Mesenchymal stem cell (in vitro differentiated cells and primary cell): ENCODE measurements at regions not wholly inside any gene's neighbourhood (a gene's known extent, or its start where the extent isn't known, plus 50 kb on each side); places are given as distances from the start of the nearest gene placed in this dataset.

ENCODE experiments used
- DNase-seq: peaks from one replicate; pipeline ENCODE4 v3.0.0-alpha.2; 2013
- H2AFZ ChIP-seq: one replicate; pipeline ENCODE4 v1.6.1; 2013; ENCODE audit warnings: low read depth, mild to moderate bottlenecking, control low read depth, inconsistent platforms, low read length, moderate library complexity
- H2AK5ac ChIP-seq: 2 replicates; pipeline ENCODE4 v1.6.1; 2013; ENCODE audit warnings: low read length, moderate library complexity, mild to moderate bottlenecking, inconsistent platforms; ENCODE audit not compliant: severe bottlenecking
- H2BK120ac ChIP-seq: one replicate; pipeline ENCODE4 v1.6.1; 2013; ENCODE audit warnings: low read depth, mild to moderate bottlenecking, inconsistent platforms, low read length, moderate library complexity
- H2BK12ac ChIP-seq, 2 experiments: one replicate each; pipeline ENCODE4 v1.6.1; 2013; ENCODE audit warnings: inconsistent platforms in 2 of 2, low read length in 2 of 2, mild to moderate bottlenecking in 2 of 2, moderate library complexity in 2 of 2, control low read depth in 1 of 2
- H2BK15ac ChIP-seq: one replicate; pipeline ENCODE4 v1.6.1; 2013; ENCODE audit warnings: mild to moderate bottlenecking, low read depth, inconsistent platforms; ENCODE audit not compliant: poor library complexity, severe bottlenecking
- H2BK5ac ChIP-seq: 2 replicates; pipeline ENCODE4 v1.6.1; 2013; ENCODE audit warnings: low read depth, mild to moderate bottlenecking, low read length, control low read depth, inconsistent platforms; ENCODE audit not compliant: poor library complexity, severe bottlenecking
- H3K14ac ChIP-seq, 2 experiments: one replicate each; pipeline ENCODE4 v1.6.1; 2013; ENCODE audit warnings: inconsistent platforms in 2 of 2, low read length in 2 of 2, control low read depth in 1 of 2, mild to moderate bottlenecking in 1 of 2, moderate library complexity in 1 of 2
- H3K18ac ChIP-seq, 2 experiments: one replicate each; pipeline ENCODE4 v1.6.1; 2013; ENCODE audit warnings: inconsistent platforms in 2 of 2, low read length in 2 of 2, control low read depth in 1 of 2, low read depth in 1 of 2, mild to moderate bottlenecking in 1 of 2
- H3K23ac ChIP-seq, 2 experiments: one replicate each; pipeline ENCODE4 v1.6.1; 2013; ENCODE audit warnings: inconsistent platforms in 2 of 2, low read length in 2 of 2, mild to moderate bottlenecking in 2 of 2, moderate library complexity in 2 of 2, control low read depth in 1 of 2
- H3K27ac ChIP-seq: 2 replicates; pipeline ENCODE4 v1.5.1; 2013; ENCODE audit warnings: mild to moderate bottlenecking, moderate library complexity, low read length, control low read depth, inconsistent platforms; ENCODE audit not compliant: poor library complexity, severe bottlenecking
- H3K27me3 ChIP-seq, 2 experiments: 2 replicates each; pipeline versions ENCODE4 v1.6.1 to v1.7.0; 2013; ENCODE audit warnings: low read length in 2 of 2, mild to moderate bottlenecking in 2 of 2, moderate library complexity in 2 of 2, control low read depth in 1 of 2, inconsistent platforms in 1 of 2; ENCODE audit not compliant: control insufficient read depth in 1 of 2, insufficient read depth in 1 of 2
- H3K36me3 ChIP-seq, 2 experiments: 2 replicates each; pipeline versions ENCODE4 v1.6.1 to v1.7.0; 2013; ENCODE audit warnings: low read length in 2 of 2, control low read depth in 1 of 2, inconsistent platforms in 1 of 2, low read depth in 1 of 2, mild to moderate bottlenecking in 1 of 2; ENCODE audit not compliant: insufficient read depth in 2 of 2, control insufficient read depth in 1 of 2
- H3K4ac ChIP-seq, 2 experiments: one replicate each; pipeline ENCODE4 v1.6.1; 2013; ENCODE audit warnings: inconsistent platforms in 2 of 2, low read length in 2 of 2, mild to moderate bottlenecking in 2 of 2, moderate library complexity in 2 of 2, control low read depth in 1 of 2, low read depth in 1 of 2
- H3K4me1 ChIP-seq: 2 replicates; pipeline ENCODE4 v1.6.1; 2013; ENCODE audit warnings: low read depth, low read length, control low read depth; ENCODE audit not compliant: control insufficient read depth, insufficient read depth
- H3K4me2 ChIP-seq: 2 replicates; pipeline ENCODE4 v1.6.1; 2013; ENCODE audit warnings: low read length, mild to moderate bottlenecking, inconsistent platforms; ENCODE audit not compliant: poor library complexity, severe bottlenecking
- H3K4me3 ChIP-seq, 2 experiments: 2 replicates each; pipeline versions ENCODE4 v1.5.1 to v1.7.0; 2013; ENCODE audit warnings: low read length in 2 of 2, mild to moderate bottlenecking in 2 of 2, control low read depth in 1 of 2, low read depth in 1 of 2; ENCODE audit not compliant: insufficient read depth in 1 of 2
- H3K79me1 ChIP-seq: replicated peaks from 2 replicates; pipeline ENCODE4 v1.6.1; 2013; ENCODE audit warnings: mild to moderate bottlenecking, control low read depth, low read length, inconsistent platforms; ENCODE audit not compliant: poor library complexity, severe bottlenecking
- H3K9ac ChIP-seq: 2 replicates; pipeline ENCODE4 v1.7.0; 2013; ENCODE audit warnings: mild to moderate bottlenecking, low read length, moderate library complexity
- H3K9me3 ChIP-seq: 2 replicates; pipeline ENCODE4 v1.7.0; 2013; ENCODE audit warnings: mild to moderate bottlenecking, low read length; ENCODE audit not compliant: control insufficient read depth
- H4K8ac ChIP-seq: one replicate; pipeline ENCODE4 v1.6.1; 2013; ENCODE audit warnings: inconsistent platforms, mild to moderate bottlenecking, low read length, moderate library complexity
- H4K91ac ChIP-seq: one replicate; pipeline ENCODE4 v1.6.1; 2013; ENCODE audit warnings: mild to moderate bottlenecking, low read length, inconsistent platforms
- WGBS: methylation state at CpG from one replicate; pipeline ENCODE4 v1.1.7; 2013; ENCODE audit warnings: mixed read lengths; 5-methylcytosine and 5-hydroxymethylcytosine counted together

- H2AK5ac ChIP-seq: no peak overlapping the region
- no peaks in the 10 kb centered on the region for H3K79me1 ChIP-seq
- WGBS: 78% methylated on average over 13 of the region's 13 CpGs
Observed at GRCh38 chr2:240347373-240347940, 88.0 kb upstream of the GPC1 start.

GRCh38 chr2:240347949-240348500 is 87.4 kb upstream of the GPC1 start:
- no peak overlapping the region for H4K8ac ChIP-seq
- H3K14ac ChIP-seq: no peak overlapping the region
- no peak overlapping the region for H3K4me3 ChIP-seq
- no peak overlapping the region for H3K23ac ChIP-seq
- H3K4me2 ChIP-seq: no peak overlapping the region
- no peak overlapping the region for H2BK120ac ChIP-seq
- no peak overlapping the region for H3K4ac ChIP-seq
- H3K36me3 ChIP-seq: no peaks in the 10 kb centered on the region
- no peaks in the 10 kb centered on the region for H3K79me1 ChIP-seq
- no peak overlapping the region for H3K27ac ChIP-seq
- no peaks in the 10 kb centered on the region for H3K4me1 ChIP-seq
- peaks cover 0 to 59% of the 10 kb centered on the region in 2 experiments for H3K27me3 ChIP-seq
- WGBS: 63% methylated on average over 8 of the region's 8 CpGs
- DNase-seq: no peak
- no peak overlapping the region for H4K91ac ChIP-seq
- H2BK12ac ChIP-seq: no peak overlapping the region
- H3K18ac ChIP-seq: no peak overlapping the region
- H2AFZ ChIP-seq: no peak overlapping the region
- no peak overlapping the region for H2BK15ac ChIP-seq
- no peak overlapping the region for H2AK5ac ChIP-seq
- peaks cover 19% of the 10 kb centered on the region for H3K9me3 ChIP-seq
- H3K9ac ChIP-seq: no peak overlapping the region
- no peak overlapping the region for H2BK5ac ChIP-seq

More at GRCh38 chr2:240347373-240347940, 88.0 kb upstream of the GPC1 start:
- Histone ChIP-seq H3K27ac (no peak overlapping the region), H3K4me2 (no peak overlapping the region), H3K4me1 (no peaks in the 10 kb centered on the region), H3K9ac (no peak overlapping the region), H4K91ac (no peak overlapping the region), H3K36me3 (no peaks in the 10 kb centered on the region), H4K8ac (no peak overlapping the region), H2AFZ (no peak overlapping the region), H2BK5ac (no peak overlapping the region), H3K14ac (no peak overlapping the region), H2BK12ac (no peak overlapping the region), H3K23ac (no peak overlapping the region), H3K27me3 (peaks cover 0 to 53% of the 10 kb centered on the region in 2 experiments), H3K4ac (no peak overlapping the region), H3K18ac (no peak overlapping the region), H2BK120ac (no peak overlapping the region), H3K9me3 (peaks cover 19% of the 10 kb centered on the region), H3K4me3 (no peak overlapping the region), H2BK15ac (no peak overlapping the region)
- no peak for DNase-seq

- Histone ChIP-seq H2AK5ac (no peak overlapping the region), H3K9ac (no peak overlapping the region), H2BK15ac (no peak overlapping the region), H3K23ac (no peak overlapping the region), H3K4ac (no peak overlapping the region), H3K18ac (no peak overlapping the region), H3K79me1 (no peaks in the 10 kb centered on the region), H3K14ac (no peak overlapping the region), H3K4me2 (no peak overlapping the region), H2BK12ac (no peak overlapping the region), H3K27me3 (peaks cover 0 to 63% of the 10 kb centered on the region in 2 experiments), H2BK120ac (no peak overlapping the region), H3K9me3 (peaks cover 19% of the 10 kb centered on the region), H2BK5ac (no peak overlapping the region), H3K36me3 (no peaks in the 10 kb centered on the region), H4K8ac (no peak overlapping the region), H4K91ac (no peak overlapping the region), H2AFZ (no peak overlapping the region), H3K4me3 (no peak overlapping the region), H3K4me1 (no peaks in the 10 kb centered on the region), H3K27ac (no peak overlapping the region)
- DNase-seq: no peak
- 87% methylated on average over 8 of the region's 8 CpGs for WGBS
Observed at GRCh38 chr2:240348522-240348921, 86.9 kb upstream of the GPC1 start.

- H4K91ac ChIP-seq: no peak overlapping the region
- no peak overlapping the region for H3K14ac ChIP-seq
- no peak overlapping the region for H2AFZ ChIP-seq
- no peak overlapping the region for H2BK15ac ChIP-seq
- H4K8ac ChIP-seq: no peak overlapping the region
- H3K79me1 ChIP-seq: no peaks in the 10 kb centered on the region
- peaks cover 13% of the 10 kb centered on the region for H3K9me3 ChIP-seq
- DNase-seq: no peak
- no peak overlapping the region for H3K18ac ChIP-seq
- H3K36me3 ChIP-seq: no peaks in the 10 kb centered on the region
- peaks cover 0 to 65% of the 10 kb centered on the region in 2 experiments for H3K27me3 ChIP-seq
- H3K23ac ChIP-seq: no peak overlapping the region
- H3K4me2 ChIP-seq: no peak overlapping the region
- H2BK120ac ChIP-seq: no peak overlapping the region
- no peak overlapping the region for H3K9ac ChIP-seq
- no peak overlapping the region for H3K4me3 ChIP-seq
- H2BK12ac ChIP-seq: no peak overlapping the region
- H2BK5ac ChIP-seq: no peak overlapping the region
- no peak overlapping the region for H3K27ac ChIP-seq
- H3K4ac ChIP-seq: no peak overlapping the region
- H2AK5ac ChIP-seq: no peak overlapping the region
- no peaks in the 10 kb centered on the region for H3K4me1 ChIP-seq
- WGBS: 79% methylated on average over 26 of the region's 29 CpGs
Observed at GRCh38 chr2:240349133-240350005, 86.1 kb upstream of the GPC1 start.
